NOMO-1 treated with DMSO at 0.1 percent for 48 hours (cell line): ENCODE measurements at regions not wholly inside any gene's neighbourhood (a gene's known extent, or its start where the extent isn't known, plus 50 kb on each side); places are given as distances from the start of the nearest gene placed in this dataset.

Experiments used
- DNase-seq: peaks from one replicate; lab custom pipeline; 2025; ENCODE audit not compliant: unreplicated experiment; lab: John Stamatoyannopoulos, UW

DNA sequence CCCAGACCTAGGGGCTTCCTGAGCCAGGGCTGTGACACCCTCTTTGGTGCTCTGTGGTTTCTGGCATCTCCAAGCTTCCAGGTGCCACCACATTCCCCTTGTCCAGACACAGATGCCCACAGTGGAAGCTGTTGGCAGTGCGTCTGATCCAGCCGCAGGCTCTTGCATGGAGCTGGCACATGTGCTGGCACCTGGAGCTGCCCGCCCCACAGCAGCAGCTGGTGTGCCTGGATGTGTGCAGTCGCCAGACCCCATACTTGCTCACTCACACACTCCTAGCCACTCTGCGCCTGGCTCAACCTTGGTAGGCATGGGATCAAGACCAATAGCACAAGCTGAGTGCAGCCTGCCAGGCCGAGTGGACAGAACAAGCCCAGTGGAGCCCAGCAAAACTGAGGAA is 106.5 kb downstream of the LYZL1 start:
- no peak for DNase-seq

DNA sequence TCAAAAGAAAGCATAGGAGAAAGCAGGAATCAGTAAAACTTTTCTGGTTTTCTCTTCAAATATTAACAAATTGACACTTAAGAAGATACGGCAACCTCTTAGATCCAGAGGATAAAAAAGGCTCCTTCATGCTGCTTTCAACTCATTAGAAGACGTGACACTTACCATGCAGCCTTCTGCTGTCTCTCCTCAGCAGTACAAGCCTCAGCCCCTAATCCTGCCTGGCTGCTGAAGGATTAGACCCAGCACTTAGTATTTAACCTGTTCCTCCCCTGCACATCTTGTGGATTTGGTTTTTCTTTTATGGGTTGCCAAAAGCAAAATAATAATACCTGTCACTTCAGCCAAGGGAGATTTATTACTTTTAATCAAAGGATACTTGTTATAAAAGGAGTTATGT is 108.4 kb downstream of the LYZL1 start:
- DNase-seq = no peak

DNA sequence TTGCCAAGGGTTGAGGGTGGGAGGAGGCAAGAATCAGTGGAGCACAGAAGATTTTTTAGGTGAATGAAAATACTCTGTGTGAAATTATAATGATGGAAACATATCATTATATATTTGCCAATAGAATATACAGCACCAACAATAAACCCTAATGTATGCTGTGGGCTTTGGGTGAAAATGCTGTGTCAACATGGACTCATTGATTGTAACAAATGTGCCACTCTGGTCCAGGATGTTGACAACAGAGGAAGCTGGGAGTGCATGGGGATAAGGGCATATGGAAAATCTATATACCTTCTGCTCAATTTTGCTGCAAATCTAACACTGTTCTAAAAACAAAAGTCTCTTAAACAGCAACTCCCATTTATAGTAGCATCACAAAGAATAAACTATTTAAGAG is 114.3 kb downstream of the LYZL1 start:
- DNase-seq = no peak

DNA sequence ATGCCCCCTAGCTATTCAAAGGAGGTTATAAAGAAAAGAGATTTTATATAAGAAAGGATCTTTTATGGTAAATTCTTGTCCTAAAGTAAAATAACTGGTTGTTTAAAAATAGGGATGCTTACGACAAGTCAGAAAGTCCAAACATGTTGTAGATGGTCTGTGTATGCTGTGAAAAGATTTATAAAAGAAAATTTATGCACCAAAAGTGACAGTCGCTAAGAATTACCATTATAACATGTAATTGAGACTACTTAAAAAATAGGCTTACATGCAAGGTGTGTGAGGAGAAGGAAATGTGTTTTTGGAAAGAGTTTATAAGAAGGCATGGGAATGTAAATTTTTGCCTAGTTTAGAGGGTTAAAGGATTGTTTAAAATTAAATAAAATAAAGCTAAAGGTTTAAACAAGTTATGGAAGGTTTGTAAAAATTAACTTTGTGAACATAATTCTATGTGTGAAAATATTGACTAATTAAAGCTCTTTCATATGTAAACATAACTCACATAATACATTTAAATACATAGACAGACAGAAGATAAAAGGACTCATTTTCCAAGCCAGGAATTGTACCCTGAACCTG is 118.5 kb downstream of the LYZL1 start:
- no peak for DNase-seq
